NCI-H2029 treated with DMSO at 0.1 percent for 48 hours (cell line): ENCODE measurements at regions not wholly inside any gene's neighbourhood (a gene's known extent, or its start where the extent isn't known, plus 50 kb on each side); places are given as distances from the start of the nearest gene placed in this dataset.

ENCODE experiments used
- DNase-seq: peaks from one replicate; lab custom pipeline; 2025; lab: John Stamatoyannopoulos, UW

DNA sequence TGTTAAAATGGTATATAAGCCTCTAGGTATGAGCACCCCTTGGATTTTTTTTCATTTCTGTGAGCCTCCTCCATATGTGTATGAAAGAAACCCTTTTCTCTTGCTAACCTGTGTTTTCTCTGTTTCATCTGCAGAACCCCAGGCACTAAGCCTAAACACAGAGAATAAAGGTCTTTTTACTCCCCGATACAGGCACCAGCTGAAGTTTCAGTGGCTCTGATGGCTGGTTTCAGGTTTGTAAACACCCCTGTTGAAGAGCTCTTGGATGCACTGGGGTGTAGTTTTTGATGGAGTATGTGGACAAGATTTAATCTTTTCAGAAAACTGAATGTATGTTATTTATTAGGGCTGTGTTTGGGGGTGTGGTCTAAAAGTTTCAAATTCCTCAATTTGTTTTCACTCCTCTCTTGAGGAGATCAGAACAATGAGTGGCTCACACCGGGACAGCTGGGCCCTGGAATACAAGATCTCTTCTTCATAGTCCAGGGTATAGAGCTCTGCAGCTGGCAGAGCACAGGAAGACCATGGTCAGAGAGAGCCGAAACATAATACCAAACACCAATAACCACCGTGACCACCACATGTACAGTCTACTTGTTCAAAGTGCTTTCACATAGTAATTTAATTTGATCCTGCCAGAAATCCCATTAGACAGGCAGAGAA, 50.2 kb upstream of the VTCN1 start:
- no peak for DNase-seq
